Keratinocyte (primary cell): ENCODE measurements at regions not wholly inside any gene's neighbourhood (a gene's known extent, or its start where the extent isn't known, plus 50 kb on each side); places are given as distances from the start of the nearest gene placed in this dataset.

Source experiments
- DNase-seq: peaks from one replicate; pipeline ENCODE4 v3.0.0-alpha.2; 2011; ENCODE audit warnings: low read depth, missing footprints, low spot score
- FAIRE-seq: peaks from 2 replicates; lab custom pipeline; 2011; peaks lifted over from hg19 to GRCh38; lab: Jason Lieb, UNC
- H2AFZ ChIP-seq: 2 replicates; pipeline ENCODE4 v1.6.0; 2012; ENCODE audit warnings: low read length, control low read depth, inconsistent platforms; ENCODE audit not compliant: control insufficient read depth
- H3K27ac ChIP-seq: 2 replicates; pipeline ENCODE4 v1.5.1; 2011; ENCODE audit warnings: low read length; ENCODE audit not compliant: control insufficient read depth, insufficient read depth
- H3K27me3 ChIP-seq: 3 replicates; pipeline ENCODE4 v1.6.0; 2011; ENCODE audit warnings: low read length; ENCODE audit not compliant: control insufficient read depth, insufficient read depth; ENCODE audit errors: extremely low read depth
- H3K36me3 ChIP-seq, 2 experiments: 2 replicates in 1 of 2; 3 replicates in 1 of 2; pipeline ENCODE4 v1.5.1; 2011; ENCODE audit warnings: low read length in 2 of 2, mild to moderate bottlenecking in 1 of 2; ENCODE audit not compliant: control insufficient read depth in 2 of 2, insufficient read depth in 2 of 2; ENCODE audit errors: extremely low read depth in 1 of 2
- H3K4me1 ChIP-seq: 3 replicates; pipeline ENCODE4 v1.5.1; 2011; ENCODE audit warnings: low read length; ENCODE audit not compliant: control insufficient read depth, insufficient read depth; ENCODE audit errors: extremely low read depth
- H3K4me2 ChIP-seq: 3 replicates; pipeline ENCODE4 v1.6.0; 2011; ENCODE audit warnings: low read depth, low read length; ENCODE audit not compliant: control insufficient read depth, insufficient read depth; ENCODE audit errors: extremely low read depth
- H3K4me3 ChIP-seq, 3 experiments: fragments of 200-600 bp in 1 of 3; sonication (generic) in 1 of 3; 2 replicates in 2 of 3; 3 replicates in 1 of 3; pipeline ENCODE4 v1.5.1; 2011 to 2016; ENCODE audit warnings: low read length in 3 of 3, mild to moderate bottlenecking in 3 of 3, control low read depth in 2 of 3, inconsistent platforms in 1 of 3, low read depth in 1 of 3, mixed read lengths in 1 of 3, mixed run types in 1 of 3, moderate library complexity in 1 of 3; ENCODE audit not compliant: control insufficient read depth in 2 of 3, insufficient read depth in 2 of 3; ENCODE audit errors: extremely low read depth in 1 of 3
- H3K79me2 ChIP-seq: 2 replicates; pipeline ENCODE4 v1.6.0; 2012; ENCODE audit warnings: low read length; ENCODE audit not compliant: control insufficient read depth, insufficient read depth
- H3K9ac ChIP-seq: 3 replicates; pipeline ENCODE4 v1.6.0; 2011; ENCODE audit warnings: low read length; ENCODE audit not compliant: control insufficient read depth, insufficient read depth; ENCODE audit errors: extremely low read depth
- H3K9me1 ChIP-seq: 3 replicates; pipeline ENCODE4 v1.6.0; 2011; ENCODE audit warnings: low read length; ENCODE audit not compliant: control insufficient read depth, insufficient read depth; ENCODE audit errors: extremely low read depth
- H3K9me3 ChIP-seq: 2 replicates; pipeline ENCODE4 v1.5.1; 2012; ENCODE audit warnings: low read depth, low read length; ENCODE audit not compliant: control insufficient read depth
- H4K20me1 ChIP-seq: 3 replicates; pipeline ENCODE4 v1.6.0; 2011; ENCODE audit warnings: low read length; ENCODE audit not compliant: control insufficient read depth, insufficient read depth; ENCODE audit errors: extremely low read depth
- CTCF ChIP-seq, 3 experiments: IDR thresholded peaks in 1 of 3; conservative IDR thresholded peaks in 1 of 3; optimal IDR thresholded peaks in 1 of 3; 2 replicates in 2 of 3; 3 replicates in 1 of 3; pipeline versions ENCODE3 to v1.5.1; 2011; ENCODE audit warnings: low read length in 3 of 3, mild to moderate bottlenecking in 3 of 3, moderate library complexity in 2 of 3, control low read depth in 1 of 3, inconsistent platforms in 1 of 3; ENCODE audit not compliant: insufficient read depth in 2 of 3; ENCODE audit errors: extremely low read depth in 1 of 3
- EZH2 ChIP-seq: IDR thresholded peaks from one replicate; pipeline ENCODE4 v1.6.1; 2012; ENCODE audit warnings: inconsistent platforms, mild to moderate bottlenecking, low read length, moderate library complexity
- dilution Hi-C: fragments of 300-500 bp; cut with MboI; formaldehyde crosslinking; loops from one replicate; pipeline ENCODE4 v1.7.0; 2020; ENCODE audit warnings: low sequenced_read_pairs; ENCODE audit not compliant: extremely low pct_ligation_motif_present

DNA sequence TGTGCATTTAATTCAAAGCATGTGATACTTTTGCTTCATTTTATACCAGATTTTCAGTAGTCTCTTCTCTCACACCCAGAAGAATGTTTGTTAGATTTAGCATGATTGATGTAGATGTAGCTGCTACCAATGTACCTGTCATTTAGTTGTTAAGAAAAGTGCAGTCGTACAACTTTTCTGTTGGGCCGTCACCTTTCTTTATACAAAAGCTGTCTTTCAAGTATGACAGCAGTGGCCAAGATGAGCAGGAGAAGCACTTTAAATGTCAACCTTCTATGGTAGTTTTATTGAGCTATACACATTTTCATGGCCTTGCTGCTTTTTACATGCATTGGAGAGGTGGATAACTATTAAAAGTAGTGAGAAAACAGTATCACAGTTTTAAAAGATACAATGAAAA, 77.7 kb upstream of the PTPRD start:
- FAIRE-seq: no peak
- Histone ChIP-seq H3K9ac (no peak overlapping the region), H4K20me1 (no peaks in the 10 kb centered on the region), H3K9me3 (no peaks in the 10 kb centered on the region), H3K4me2 (no peak overlapping the region), H3K27me3 (no peaks in the 10 kb centered on the region), H3K4me1 (no peaks in the 10 kb centered on the region), H3K9me1 (no peaks in the 10 kb centered on the region), H2AFZ (no peak overlapping the region), H3K4me3 (no peak overlapping the region), H3K79me2 (no peaks in the 10 kb centered on the region), H3K36me3 (no peaks in the 10 kb centered on the region), H3K27ac (no peak overlapping the region)
- no peak for TF ChIP-seq CTCF (optimal IDR thresholded peaks at IDR 0.05 in 1 of 3, IDR thresholded peaks at IDR 0.05 in 1 of 3, conservative IDR thresholded peaks at IDR 0.05 in 1 of 3; ENCODE audit: extremely low read depth in 1 of 3, insufficient read depth in 2 of 3, low read length in 3 of 3)
- no peak for TF ChIP-seq EZH2
- DNase-seq: no peak
- dilution Hi-C loops: no loop called here

DNA sequence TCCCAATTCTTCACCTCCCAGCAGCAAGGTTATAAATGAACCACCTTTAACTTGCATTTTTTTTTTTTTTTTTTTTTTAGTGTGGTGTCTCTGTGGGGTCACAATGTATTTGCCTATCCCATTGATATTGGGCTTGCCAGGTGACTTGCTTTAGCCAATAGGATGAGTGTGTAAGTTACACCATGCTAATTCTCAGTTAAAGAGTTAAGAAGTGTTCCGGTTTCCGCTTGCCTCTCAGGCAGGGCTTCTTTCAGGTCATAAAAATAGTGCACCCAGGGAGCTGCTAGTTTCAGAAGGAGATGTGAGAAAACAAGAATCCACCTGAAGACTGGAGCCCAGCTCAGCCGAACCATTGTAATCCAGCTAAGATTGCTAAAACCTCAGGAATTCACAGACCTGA, 84.2 kb upstream of the PTPRD start:
- Histone ChIP-seq H3K27me3 (no peaks in the 10 kb centered on the region), H4K20me1 (no peaks in the 10 kb centered on the region), H3K4me1 (no peaks in the 10 kb centered on the region), H3K9me1 (no peaks in the 10 kb centered on the region), H3K4me2 (no peak overlapping the region), H3K4me3 (no peak overlapping the region), H2AFZ (no peak overlapping the region), H3K79me2 (no peaks in the 10 kb centered on the region), H3K9ac (no peak overlapping the region), H3K9me3 (no peaks in the 10 kb centered on the region), H3K36me3 (no peaks in the 10 kb centered on the region), H3K27ac (no peak overlapping the region)
- FAIRE-seq (no peak), DNase-seq (no peak)
- no peak for TF ChIP-seq EZH2
- TF ChIP-seq CTCF (optimal IDR thresholded peaks at IDR 0.05 in 1 of 3, IDR thresholded peaks at IDR 0.05 in 1 of 3, conservative IDR thresholded peaks at IDR 0.05 in 1 of 3; ENCODE audit: extremely low read depth in 1 of 3, insufficient read depth in 2 of 3, low read length in 3 of 3): no peak
- dilution Hi-C loops: no loop called here
